ENCODE measurements at regions not wholly inside any gene's neighbourhood (a gene's known extent, or its start where the extent isn't known, plus 50 kb on each side); places are given as distances from the start of the nearest gene placed in this dataset.

GRCh38 chr10:104580774-104581675 is 60.1 kb upstream of the SORCS3 start:
- intact Hi-C loops (cut with micrococcal nuclease; ENCODE audit: unreplicated experiment) (loop anchor here (2.0 to 10.0 kb wide), 3 partner anchors 42 to 334 kb away; no protein-coding TSS in a partner anchor), in situ Hi-C loops (cut with HindIII; ENCODE audit: low pct_unique_long_range_greater_than_20kb, low sequenced_read_pairs) (no loop called here)
- DNase-seq (ENCODE audit: low read depth, low spot score) (peak; percentile 47), ATAC-seq (peak; percentile 95)
- no peak overlapping the region for H3K27ac ChIP-seq (ENCODE audit: low read length)
- TF ChIP-seq TCF7L2 (IDR thresholded peaks at IDR 0.05; ENCODE audit: low read depth, low read length) (no peak), POLR2AphosphoS5 (IDR thresholded peaks at IDR 0.05; ENCODE audit: low read depth, low read length) (no peak), REST (IDR thresholded peaks at IDR 0.05; ENCODE audit: insufficient read depth in 1 of 2, low read depth in 2 of 2, low read length in 1 of 2) (no peak), CTCF (IDR thresholded peaks at IDR 0.05) (peak; percentile 95), SIN3A (IDR thresholded peaks at IDR 0.05; ENCODE audit: borderline replicate concordance, insufficient read depth, low read depth, low read length) (no peak)
- H3K36me3 ChIP-seq (ENCODE audit: control insufficient read depth, insufficient read depth, low read length), result no peaks in the 10 kb centered on the region
- no peaks in the 10 kb centered on the region for H3K4me1 ChIP-seq (ENCODE audit: control insufficient read depth, insufficient read depth, low read length)
- no peaks in the 10 kb centered on the region for H3K9me3 ChIP-seq (ENCODE audit: control insufficient read depth, insufficient read depth, low read depth, low read length)
- peaks cover 6% of the 10 kb centered on the region; the same call in 1 of the 2 replicates for H3K27me3 ChIP-seq (ENCODE audit: control insufficient read depth, insufficient read depth, low read length)
- ChIA-PET CTCF (interaction anchor here (0.9 kb wide), 1 partner anchor 9 kb away, joined by 3 read pairs; no protein-coding TSS in a partner anchor), POLR2A (interaction anchor here (0.7 kb wide), 1 partner anchor 418 kb away, joined by 4 read pairs; no protein-coding TSS in a partner anchor)
- BruUV-seq (replicated peaks), result no TSS peak
- no peak overlapping the region; a peak in 1 of 4 replicates for H3K4me3 ChIP-seq (ENCODE audit: low read depth in 2 of 2, low read length in 2 of 2)

- DNase-seq (ENCODE audit: low read depth, low spot score), result no peak
Observed at GRCh38 chr10:104581884-104582601, 59.0 kb upstream of the SORCS3 start.

More at GRCh38 chr10:104581884-104582601, 59.0 kb upstream of the SORCS3 start:
- POLR2A ChIA-PET, result interaction anchor here (0.7 kb wide), 1 partner anchor 419 kb away, joined by 4 read pairs; no protein-coding TSS in a partner anchor
- TF ChIP-seq CTCF (IDR thresholded peaks at IDR 0.05), result no peak
- no peak for TF ChIP-seq POLR2AphosphoS5 (IDR thresholded peaks at IDR 0.05; ENCODE audit: low read depth, low read length)
- no peak for TF ChIP-seq TCF7L2 (IDR thresholded peaks at IDR 0.05; ENCODE audit: low read depth, low read length)
- no peak for TF ChIP-seq SIN3A (IDR thresholded peaks at IDR 0.05; ENCODE audit: borderline replicate concordance, insufficient read depth, low read depth, low read length)
- TF ChIP-seq REST (IDR thresholded peaks at IDR 0.05; ENCODE audit: insufficient read depth in 1 of 2, low read depth in 2 of 2, low read length in 1 of 2), result no peak
- no peaks in the 10 kb centered on the region for H3K36me3 ChIP-seq (ENCODE audit: control insufficient read depth, insufficient read depth, low read length)
- ATAC-seq, result no peak
- CTCF ChIA-PET, result no interaction called here
- no peaks in the 10 kb centered on the region for H3K9me3 ChIP-seq (ENCODE audit: control insufficient read depth, insufficient read depth, low read depth, low read length)
- in situ Hi-C loops (cut with HindIII; ENCODE audit: low pct_unique_long_range_greater_than_20kb, low sequenced_read_pairs) (no loop called here), intact Hi-C loops (cut with micrococcal nuclease; ENCODE audit: unreplicated experiment) (loop anchor here (2.0 to 10.0 kb wide), 3 partner anchors 41 to 333 kb away; no protein-coding TSS in a partner anchor)
- H3K4me3 ChIP-seq (ENCODE audit: low read depth in 2 of 2, low read length in 2 of 2), result no peak overlapping the region
- H3K27me3 ChIP-seq (ENCODE audit: control insufficient read depth, insufficient read depth, low read length), result peaks cover 6% of the 10 kb centered on the region; the same call in 1 of the 2 replicates
- no peak overlapping the region for H3K27ac ChIP-seq (ENCODE audit: low read length)
- no TSS peak for BruUV-seq (replicated peaks)
- H3K4me1 ChIP-seq (ENCODE audit: control insufficient read depth, insufficient read depth, low read length), result no peaks in the 10 kb centered on the region

All from Panc1 (cell line).